ENCODE measurements at regions not wholly inside any gene's neighbourhood (a gene's known extent, or its start where the extent isn't known, plus 50 kb on each side); places are given as distances from the start of the nearest gene placed in this dataset.

GRCh38 chr3:18556503-18557135 is 131.5 kb upstream of the SATB1 start:
- Mint-ChIP-seq H3K4me1 (peaks cover 17% of the 10 kb centered on the region in 2 experiments), H3K27ac (no peak overlapping the region), H3K9me3 (no peaks in the 10 kb centered on the region), H3K36me3 (ENCODE audit: insufficient read depth in 1 of 3, low read depth in 3 of 3) (no peaks in the 10 kb centered on the region), H3K4me3 (no peak overlapping the region), H3K27me3 (ENCODE audit: low read depth) (no peaks in the 10 kb centered on the region)
- no peaks in the 10 kb centered on the region for H3K9me3 ChIP-seq (ENCODE audit: control insufficient read depth, low read depth, low read length)
- no peaks in the 10 kb centered on the region for H3K23me2 ChIP-seq (ENCODE audit: insufficient read length, low read depth, low read length, poor library complexity, severe bottlenecking)
- no peak overlapping the region for H3T11ph ChIP-seq (ENCODE audit: low read length)
- no peak overlapping the region for H2BK5ac ChIP-seq (ENCODE audit: insufficient read length, low read length)
- no peak overlapping the region for H2AK5ac ChIP-seq (ENCODE audit: insufficient read length, low read length)
- no peaks in the 10 kb centered on the region for H4K20me1 ChIP-seq (ENCODE audit: control insufficient read depth, insufficient read depth, insufficient read length)
- H3K27me3 ChIP-seq (ENCODE audit: insufficient read depth, low read length): no peaks in the 10 kb centered on the region
- H3K4me1 ChIP-seq (ENCODE audit: insufficient read depth, low read length): no peaks in the 10 kb centered on the region
- no peak overlapping the region for H3K14ac ChIP-seq (ENCODE audit: insufficient read depth, low read length)
- no peak overlapping the region for H4K8ac ChIP-seq (replicated peaks; ENCODE audit: insufficient read length, low read depth, low read length)
- H3K79me2 ChIP-seq (ENCODE audit: insufficient read depth, low read length): no peaks in the 10 kb centered on the region
- no peak overlapping the region for H4K5ac ChIP-seq (ENCODE audit: insufficient read length, low read depth, low read length)
- H2BK12ac ChIP-seq (ENCODE audit: insufficient read length, low read depth, low read length): no peak overlapping the region
- H3K23ac ChIP-seq (ENCODE audit: insufficient read length, low read depth, low read length): no peak overlapping the region
- no peak overlapping the region for H2BK15ac ChIP-seq (ENCODE audit: low read depth, low read length)
- H3K27ac ChIP-seq (ENCODE audit: insufficient read length, low read depth, low read length): no peak overlapping the region
- H4K91ac ChIP-seq (ENCODE audit: insufficient read length, low read depth, low read length): no peak overlapping the region
- H3K4me2 ChIP-seq (ENCODE audit: insufficient read depth, insufficient read length, low read length): no peak overlapping the region
- no peak overlapping the region for H3K56ac ChIP-seq (ENCODE audit: insufficient read length, low read depth, low read length)
- no CpG with 5 or more reads among the region's 4 CpGs for WGBS (ENCODE audit: extremely low coverage, insufficient read length, low lambda C conversion rate)
- DNase-seq: no peak
- H3K4ac ChIP-seq (ENCODE audit: low read depth, low read length): no peak overlapping the region
- H2BK120ac ChIP-seq (ENCODE audit: low read depth, low read length, poor library complexity, severe bottlenecking): no peak overlapping the region
- H3K79me1 ChIP-seq (ENCODE audit: insufficient read depth, low read depth, low read length, poor library complexity, severe bottlenecking): no peaks in the 10 kb centered on the region
- no peak overlapping the region for H3K9ac ChIP-seq (ENCODE audit: extremely low read depth, insufficient read length, low read length)
- H3K18ac ChIP-seq (ENCODE audit: insufficient read length, low read depth, low read length): no peak overlapping the region
- H2BK20ac ChIP-seq (ENCODE audit: low read depth, low read length, poor library complexity, severe bottlenecking): no peak overlapping the region
- TF ChIP-seq CTCF (conservative IDR thresholded peaks at IDR 0.05): no peak
- H2AFZ ChIP-seq (ENCODE audit: low read length): no peak overlapping the region
